ENCODE measurements at regions not wholly inside any gene's neighbourhood (a gene's known extent, or its start where the extent isn't known, plus 50 kb on each side); places are given as distances from the start of the nearest gene placed in this dataset.

GRCh38 chrX:40460926-40461325 lies 119.8 kb upstream of the ATP6AP2 start:
- peaks cover 2% of the 10 kb centered on the region; the same call in 1 of the 2 replicates for H3K4me1 ChIP-seq (ENCODE audit: insufficient read depth, low read length)
- no peak overlapping the region for H3K4me2 ChIP-seq (ENCODE audit: low read depth, low read length)
- no peak overlapping the region for H3K4me3 ChIP-seq (replicated peaks in 1 of 3; ENCODE audit: insufficient read depth in 1 of 3, low read depth in 2 of 3, low read length in 3 of 3)
- intact Hi-C loops (cut with micrococcal nuclease; ENCODE audit: unreplicated experiment) (no loop called here), in situ Hi-C loops (cut with HindIII; ENCODE audit: extremely low pct_ligation_motif_present, low pct_unique_long_range_greater_than_20kb) (no loop called here)
- ChIA-PET POLR2A (no interaction called here), CTCF (ENCODE audit: low intra/inter-chr PET ratio, low total read pairs) (no interaction called here)
- BruUV-seq (replicated peaks), result no TSS peak
- WGBS (ENCODE audit: low lambda C conversion rate), result 0% methylated on average over 2 of the region's 5 CpGs
- no peaks in the 10 kb centered on the region for H3K9me3 ChIP-seq (ENCODE audit: low read length)
- ATAC-seq, result no peak
- H2AFZ ChIP-seq (ENCODE audit: low read length), result no peak overlapping the region
- no peak overlapping the region for H3K27ac ChIP-seq (ENCODE audit: extremely low read length, insufficient read depth, low read length)
- H4K20me1 ChIP-seq (ENCODE audit: insufficient read depth, low read length), result no peaks in the 10 kb centered on the region
- DNase-seq (ENCODE audit: low spot score), result no peak
- H3K27me3 ChIP-seq (ENCODE audit: control insufficient read depth in 1 of 2, insufficient read depth in 2 of 2, low read length in 2 of 2), result 0 out of 5 replicates have a peak, but pooled peaks cover 0 to 2% of the 10 kb centered on the region in 2 experiments
- TF ChIP-seq ZNF296 (CRISPR knock-in tag; conservative IDR thresholded peaks at IDR 0.05) (no peak), ZNF12 (CRISPR knock-in tag; IDR thresholded peaks at IDR 0.05) (no peak), SP4 (CRISPR knock-in tag; IDR thresholded peaks at IDR 0.05) (no peak), NFE2L2 (IDR thresholded peaks at IDR 0.05; ENCODE audit: low read length) (no peak), AHR (CRISPR knock-in tag; IDR thresholded peaks at IDR 0.05) (no peak), MBNL3 (CRISPR knock-in tag; conservative IDR thresholded peaks at IDR 0.05) (no peak), ZMYM2 (CRISPR knock-in tag; IDR thresholded peaks at IDR 0.05) (no peak), ZNF563 (CRISPR knock-in tag; IDR thresholded peaks at IDR 0.05) (no peak), KDM1A (CRISPR knock-in tag; IDR thresholded peaks at IDR 0.05) (no peak), HNRNPL (IDR thresholded peaks at IDR 0.05; ENCODE audit: low read depth, low read length) (no peak), HDAC1 (CRISPR knock-in tag; IDR thresholded peaks at IDR 0.05) (no peak), ZNF30 (CRISPR knock-in tag; IDR thresholded peaks at IDR 0.05) (no peak), MAF1 (CRISPR knock-in tag; IDR thresholded peaks at IDR 0.05; ENCODE audit: borderline replicate concordance) (no peak), SIN3B (IDR thresholded peaks at IDR 0.05; ENCODE audit: low read length) (no peak), RARA (CRISPR knock-in tag; IDR thresholded peaks at IDR 0.05) (no peak), ZNF737 (CRISPR knock-in tag; IDR thresholded peaks at IDR 0.05; ENCODE audit: borderline replicate concordance) (no peak), RFXAP (CRISPR knock-in tag; IDR thresholded peaks at IDR 0.05; ENCODE audit: borderline replicate concordance) (no peak), ZNF33A (CRISPR knock-in tag; IDR thresholded peaks at IDR 0.05; ENCODE audit: borderline replicate concordance) (no peak)
- TF ChIP-seq, protein P1, sequence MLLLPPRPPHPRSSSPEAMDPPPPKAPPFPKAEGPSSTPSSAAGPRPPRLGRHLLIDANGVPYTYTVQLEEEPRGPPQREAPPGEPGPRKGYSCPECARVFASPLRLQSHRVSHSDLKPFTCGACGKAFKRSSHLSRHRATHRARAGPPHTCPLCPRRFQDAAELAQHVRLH (CRISPR knock-in tag; IDR thresholded peaks at IDR 0.05; ENCODE audit: borderline replicate concordance, low read depth), result no peak
- H3K36me3 ChIP-seq (replicated peaks in 1 of 2; ENCODE audit: control insufficient read depth in 1 of 2, insufficient read depth in 2 of 2, low read length in 2 of 2), result no peaks in the 10 kb centered on the region
- H3K79me2 ChIP-seq (ENCODE audit: insufficient read depth, low read length), result no peaks in the 10 kb centered on the region
- no peak for FAIRE-seq
- no peak overlapping the region for H3K9ac ChIP-seq (ENCODE audit: insufficient read depth, low read depth, low read length)

All from HepG2 (cell line).